Suppressor macrophage (primary cell): ENCODE measurements at regions not wholly inside any gene's neighbourhood (a gene's known extent, or its start where the extent isn't known, plus 50 kb on each side); places are given as distances from the start of the nearest gene placed in this dataset.

Experiments used
- DNase-seq, 4 experiments: peaks; one replicate each; pipeline ENCODE4 v3.0.0-alpha.2; 2020 to 2022

GRCh38 chr3:76834657-76835056, 205.2 kb upstream of the ROBO2 start:
- no peak for DNase-seq

GRCh38 chr3:76841747-76842146, 198.2 kb upstream of the ROBO2 start:
- DNase-seq = no peak

GRCh38 chr3:76842216-76842615, 197.7 kb upstream of the ROBO2 start:
- DNase-seq = no peak

- DNase-seq = no peak
Observed at GRCh38 chr3:76855451-76855850, 184.4 kb upstream of the ROBO2 start.

- DNase-seq = no peak
Observed at GRCh38 chr3:76859596-76859995, 180.3 kb upstream of the ROBO2 start.

- no peak for DNase-seq
Observed at GRCh38 chr3:76864355-76864754, 175.5 kb upstream of the ROBO2 start.

GRCh38 chr3:76866729-76867408, 173.0 kb upstream of the ROBO2 start:
- no peak for DNase-seq

- DNase-seq = no peak
Observed at GRCh38 chr3:76869726-76870384, 170.0 kb upstream of the ROBO2 start.

GRCh38 chr3:76871655-76872054, 168.2 kb upstream of the ROBO2 start:
- DNase-seq = no peak

- no peak for DNase-seq
Observed at GRCh38 chr3:76872999-76873398, 166.9 kb upstream of the ROBO2 start.

- no peak for DNase-seq
Observed at GRCh38 chr3:76873532-76874242, 166.2 kb upstream of the ROBO2 start.

- no peak for DNase-seq
Observed at GRCh38 chr3:76879959-76880358, 159.9 kb upstream of the ROBO2 start.

GRCh38 chr3:76886761-76887500, 153.0 kb upstream of the ROBO2 start:
- no peak for DNase-seq

GRCh38 chr3:76888856-76889255, 151.0 kb upstream of the ROBO2 start:
- DNase-seq = no peak

GRCh38 chr3:76889911-76890310, 150.0 kb upstream of the ROBO2 start:
- no peak for DNase-seq

- DNase-seq = no peak
Observed at GRCh38 chr3:76897076-76897475, 142.8 kb upstream of the ROBO2 start.

GRCh38 chr3:76900596-76900995, 139.3 kb upstream of the ROBO2 start:
- DNase-seq = no peak

GRCh38 chr3:76908156-76908555, 131.7 kb upstream of the ROBO2 start:
- no peak for DNase-seq

GRCh38 chr3:76912841-76913383, 127.0 kb upstream of the ROBO2 start:
- DNase-seq = no peak

- DNase-seq = no peak
Observed at GRCh38 chr3:76917436-76917835, 122.5 kb upstream of the ROBO2 start.

- no peak for DNase-seq
Observed at GRCh38 chr3:76920511-76920910, 119.4 kb upstream of the ROBO2 start.

GRCh38 chr3:76923485-76923884, 116.4 kb upstream of the ROBO2 start:
- no peak for DNase-seq

- no peak for DNase-seq
Observed at GRCh38 chr3:76930712-76931111, 109.2 kb upstream of the ROBO2 start.
